Body of pancreas (tissue), 4 donors: ENCODE measurements at regions not wholly inside any gene's neighbourhood (a gene's known extent, or its start where the extent isn't known, plus 50 kb on each side); places are given as distances from the start of the nearest gene placed in this dataset.

Experiments
- ATAC-seq: fragments of 150-250 bp; one replicate; pipeline ENCODE4 v1.9.1; 2016
- DNase-seq, 4 donors: peaks; one replicate each; pipeline ENCODE4 v3.0.0-alpha.2; 2019
- H3K27ac ChIP-seq, 4 donors: fragments of 200-600 bp; sonication (generic); 1 replicate in 3 of 4; 2 replicates in 1 of 4; pipeline versions ENCODE4 v1.5.1 to v1.6.1; 2016 to 2019; ENCODE audit warnings: mild to moderate bottlenecking in 1 of 4, mixed read lengths in 1 of 4, moderate library complexity in 1 of 4
- H3K27me3 ChIP-seq, 2 donors: fragments of 200-600 bp; sonication (generic); one replicate each; pipeline ENCODE4 v1.6.0; 2016; ENCODE audit warnings: mild to moderate bottlenecking in 1 of 2
- H3K36me3 ChIP-seq, 2 donors: fragments of 200-600 bp; sonication (generic); replicated peaks in 1 of 2; 2 replicates each; pipeline ENCODE4 v1.5.1; 2016; ENCODE audit warnings: low read depth in 2 of 2; ENCODE audit not compliant: insufficient read depth in 1 of 2
- H3K4me1 ChIP-seq: fragments of 200-600 bp; sonication (generic); one replicate; pipeline ENCODE4 v1.6.0; 2016
- H3K4me3 ChIP-seq, 2 donors: fragments of 200-600 bp; sonication (generic); 1 replicate in 1 of 2; 2 replicates in 1 of 2; pipeline ENCODE4 v1.5.1; 2016 to 2019
- H3K9me3 ChIP-seq, 3 donors: fragments of 200-600 bp; sonication (generic); 1 replicate in 2 of 3; 2 replicates in 1 of 3; pipeline ENCODE4 v1.5.1; 2016
- POLR2A ChIP-seq, 3 donors: fragments of 450-650 bp; IDR thresholded peaks; one replicate each; pipeline ENCODE4 v1.6.1; 2016; ENCODE audit warnings: antibody characterized with exemption in 3 of 3, mild to moderate bottlenecking in 2 of 3
- WGBS, 2 donors: methylation state at CpG; one replicate each; pipeline ENCODE4 v1.1.5; 2017; 5-methylcytosine and 5-hydroxymethylcytosine counted together
- intact Hi-C: fragments of 100-400 bp; cut with DNase I; formaldehyde crosslinking; loops from one replicate; pipeline ENCODE4 v1.15.1; 2023
- TF ChIP-seq, protein P1 (sequence below), 7 experiments: fragments of 450-650 bp in 4 of 7; fragments of 200-600 bp in 3 of 7; sonication (generic) in 3 of 7; IDR thresholded peaks; one replicate each; pipeline ENCODE4 v1.5.1; 2016 to 2019; ENCODE audit warnings: antibody characterized with exemption in 7 of 7

DNA sequence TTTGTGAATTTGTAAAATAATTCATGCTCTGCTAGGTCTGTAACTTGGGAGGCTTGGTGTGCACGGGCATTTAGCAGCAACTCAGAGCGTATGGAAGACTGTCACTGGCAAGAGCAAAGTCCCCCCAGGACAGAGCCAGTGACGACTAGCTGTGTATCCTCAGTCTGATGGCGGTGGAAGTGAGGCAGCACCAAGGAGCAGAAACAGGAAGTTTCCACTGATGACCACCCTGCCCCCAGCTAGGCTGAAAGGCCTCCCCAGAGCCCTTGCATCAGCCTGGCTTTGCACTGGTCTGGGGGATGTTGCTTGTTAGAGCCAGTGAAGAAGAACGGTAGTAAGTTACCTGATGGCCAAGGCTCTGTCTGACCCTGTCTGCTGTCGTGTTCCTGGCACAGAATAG is 66.8 kb upstream of the ABL1 start:
- WGBS, 2 donors = 52 to 53% methylated on average over 5 to 6 of the region's 6 CpGs
- H3K27me3 ChIP-seq = no peaks in the 10 kb centered on the region
- no peak overlapping the region for H3K27ac ChIP-seq
- peak in 1 of 4 donors; percentile 22 for DNase-seq
- intact Hi-C loops = loop anchor here (5.0 to 10.0 kb wide), 2 partner anchors 94 to 167 kb away; partner anchors contain the start of gene FIBCD1
- no peak overlapping the region for H3K4me3 ChIP-seq
- H3K9me3 ChIP-seq = no peaks in the 10 kb centered on the region
- ATAC-seq = no peak
- TF ChIP-seq POLR2A (IDR thresholded peaks at IDR 0.05) = no peak
- no peaks in the 10 kb centered on the region for H3K36me3 ChIP-seq
- peaks cover 12% of the 10 kb centered on the region for H3K4me1 ChIP-seq

DNA sequence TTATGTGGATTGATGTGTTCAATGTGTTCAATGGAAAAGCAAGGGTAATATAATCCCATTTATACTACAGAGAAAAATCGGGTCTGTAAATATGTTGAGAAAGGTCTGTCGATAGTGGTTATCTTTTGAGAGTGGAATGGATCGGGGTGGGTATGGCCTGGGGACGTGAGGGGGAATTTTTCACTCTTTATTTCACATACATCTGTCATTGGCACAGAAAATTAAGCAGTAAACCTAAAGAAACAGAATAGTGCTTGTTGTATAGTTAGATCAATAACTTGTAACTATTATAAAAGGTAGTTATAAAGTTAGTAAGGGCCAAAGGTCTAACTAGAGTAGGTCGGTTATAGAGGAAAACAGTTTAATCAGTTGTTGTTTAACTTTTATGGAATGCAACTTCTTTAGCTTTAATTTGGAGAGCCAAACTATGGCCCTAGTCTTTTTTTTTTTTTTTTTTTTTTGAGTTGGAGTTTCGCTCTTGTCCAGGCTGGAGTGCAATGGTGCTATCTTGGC is 66.1 kb upstream of the ABL1 start:
- Histone ChIP-seq H3K4me1 (peaks cover 12% of the 10 kb centered on the region), H3K36me3 (no peaks in the 10 kb centered on the region), H3K27ac (no peak overlapping the region), H3K27me3 (no peaks in the 10 kb centered on the region), H3K9me3 (no peaks in the 10 kb centered on the region), H3K4me3 (no peak overlapping the region)
- TF ChIP-seq, protein P1, sequence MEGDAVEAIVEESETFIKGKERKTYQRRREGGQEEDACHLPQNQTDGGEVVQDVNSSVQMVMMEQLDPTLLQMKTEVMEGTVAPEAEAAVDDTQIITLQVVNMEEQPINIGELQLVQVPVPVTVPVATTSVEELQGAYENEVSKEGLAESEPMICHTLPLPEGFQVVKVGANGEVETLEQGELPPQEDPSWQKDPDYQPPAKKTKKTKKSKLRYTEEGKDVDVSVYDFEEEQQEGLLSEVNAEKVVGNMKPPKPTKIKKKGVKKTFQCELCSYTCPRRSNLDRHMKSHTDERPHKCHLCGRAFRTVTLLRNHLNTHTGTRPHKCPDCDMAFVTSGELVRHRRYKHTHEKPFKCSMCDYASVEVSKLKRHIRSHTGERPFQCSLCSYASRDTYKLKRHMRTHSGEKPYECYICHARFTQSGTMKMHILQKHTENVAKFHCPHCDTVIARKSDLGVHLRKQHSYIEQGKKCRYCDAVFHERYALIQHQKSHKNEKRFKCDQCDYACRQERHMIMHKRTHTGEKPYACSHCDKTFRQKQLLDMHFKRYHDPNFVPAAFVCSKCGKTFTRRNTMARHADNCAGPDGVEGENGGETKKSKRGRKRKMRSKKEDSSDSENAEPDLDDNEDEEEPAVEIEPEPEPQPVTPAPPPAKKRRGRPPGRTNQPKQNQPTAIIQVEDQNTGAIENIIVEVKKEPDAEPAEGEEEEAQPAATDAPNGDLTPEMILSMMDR (IDR thresholded peaks at IDR 0.05) = no peak
- TF ChIP-seq POLR2A (IDR thresholded peaks at IDR 0.05) = no peak
- WGBS, 2 donors = 25 to 29% methylated on average over 6 of the region's 6 CpGs
- intact Hi-C loops = loop anchor here (5.0 to 10.0 kb wide), 2 partner anchors 93 to 166 kb away; partner anchors contain the start of gene FIBCD1
- no peak for DNase-seq
- ATAC-seq = no peak

DNA sequence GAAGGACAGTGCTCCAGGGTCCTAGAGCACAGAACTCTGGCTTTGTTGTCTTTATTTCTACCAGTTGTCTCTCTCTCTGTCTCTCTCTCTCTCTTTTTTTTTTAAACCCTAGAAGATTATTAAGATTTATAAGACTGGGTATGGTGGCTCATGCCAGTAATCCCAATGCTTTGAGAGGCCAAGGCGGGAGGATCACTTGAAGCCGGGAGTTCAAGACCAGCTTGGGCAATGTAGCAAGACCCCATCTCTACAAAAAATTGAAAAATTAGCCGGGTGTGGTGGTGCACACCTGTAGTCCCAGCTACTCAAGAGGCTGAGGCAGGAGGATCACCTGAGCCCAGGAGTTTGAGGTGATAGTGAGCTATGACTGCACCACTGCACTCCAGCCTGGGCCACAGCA is 65.0 kb upstream of the ABL1 start:
- Histone ChIP-seq H3K9me3 (no peaks in the 10 kb centered on the region), H3K4me1 (peaks cover 12% of the 10 kb centered on the region), H3K4me3 (no peak overlapping the region), H3K27ac (no peak overlapping the region), H3K36me3 (no peaks in the 10 kb centered on the region), H3K27me3 (no peaks in the 10 kb centered on the region)
- intact Hi-C loops = no loop called here
- WGBS, 2 donors = 70 to 74% methylated on average over 3 of the region's 3 CpGs
- TF ChIP-seq POLR2A (IDR thresholded peaks at IDR 0.05) = no peak
- TF ChIP-seq, protein P1 (IDR thresholded peaks at IDR 0.05) = no peak
- DNase-seq = no peak
- no peak for ATAC-seq

DNA sequence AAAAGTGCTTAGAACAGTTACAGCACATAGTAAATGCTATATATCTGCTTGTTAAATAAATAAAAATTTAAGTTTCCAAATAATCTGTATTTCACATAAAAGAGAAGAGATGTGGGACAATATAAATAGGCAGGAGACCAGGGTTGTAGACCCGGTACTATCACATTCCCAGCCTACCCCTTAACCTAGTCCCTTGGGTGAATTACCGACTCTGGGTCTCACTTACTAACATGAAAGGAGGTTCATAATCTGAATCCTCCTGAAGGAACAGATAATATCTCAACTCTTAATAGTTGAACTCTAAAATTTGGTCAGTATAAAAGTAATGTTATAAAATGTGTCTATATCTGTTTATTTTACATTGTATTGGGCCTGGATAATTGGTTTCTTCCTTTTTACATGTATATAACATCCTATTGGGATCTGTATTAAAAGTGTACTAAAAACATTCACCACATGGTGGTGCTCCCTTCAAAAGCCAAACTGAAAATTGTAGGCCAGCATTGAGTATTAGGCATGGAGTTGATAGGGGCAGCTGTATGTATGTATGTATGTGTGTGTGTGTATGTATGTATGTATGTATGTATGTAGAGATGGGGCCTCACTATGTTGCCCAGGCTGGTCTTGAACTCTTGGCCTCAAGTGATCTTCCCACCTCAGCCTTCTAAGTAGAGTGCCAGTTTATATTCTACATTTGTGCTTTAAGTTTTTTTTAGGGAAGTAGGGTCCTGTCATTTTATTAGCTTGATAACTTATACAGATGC is 64.2 kb upstream of the ABL1 start:
- no peak overlapping the region for H3K27ac ChIP-seq
- TF ChIP-seq, protein P1 (IDR thresholded peaks at IDR 0.05) = peak; percentile 8 to 65 (median 60)
- no peak for TF ChIP-seq POLR2A (IDR thresholded peaks at IDR 0.05)
- no peaks in the 10 kb centered on the region for H3K9me3 ChIP-seq
- intact Hi-C loops = no loop called here
- H3K4me3 ChIP-seq = no peak overlapping the region
- ATAC-seq = peak; percentile 73
- peaks cover 12% of the 10 kb centered on the region for H3K4me1 ChIP-seq
- no peak for DNase-seq
- H3K36me3 ChIP-seq = no peaks in the 10 kb centered on the region
- 57 to 66% methylated on average over 2 of the region's 2 CpGs for WGBS, 2 donors
- H3K27me3 ChIP-seq = no peaks in the 10 kb centered on the region

DNA sequence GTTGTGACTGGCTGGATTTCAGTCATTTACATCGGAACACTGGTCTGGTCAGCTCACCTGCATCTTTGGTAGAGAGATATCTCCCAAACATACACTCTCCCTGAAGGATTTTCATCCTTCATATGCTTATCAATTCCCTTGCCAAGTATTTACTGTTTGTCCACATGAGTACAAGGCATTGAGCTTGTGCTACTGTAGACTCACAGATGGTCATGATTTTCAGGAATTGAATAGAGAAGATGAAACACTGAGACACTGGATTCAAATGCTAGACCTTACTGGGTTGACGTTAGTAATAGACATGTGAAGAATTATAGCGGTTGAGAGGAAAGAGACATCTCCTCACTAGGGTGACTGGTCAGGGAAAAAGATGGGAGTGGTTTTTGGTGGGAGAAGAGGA is 62.9 kb upstream of the ABL1 start:
- Histone ChIP-seq H3K36me3 (no peaks in the 10 kb centered on the region), H3K27ac (no peak overlapping the region), H3K4me3 (no peak overlapping the region), H3K9me3 (no peaks in the 10 kb centered on the region), H3K4me1 (peaks cover 12% of the 10 kb centered on the region), H3K27me3 (no peaks in the 10 kb centered on the region)
- no peak for TF ChIP-seq POLR2A (IDR thresholded peaks at IDR 0.05)
- TF ChIP-seq, protein P1 (IDR thresholded peaks at IDR 0.05) = no peak
- intact Hi-C loops = no loop called here
- WGBS, 2 donors = 79 to 86% methylated on average over 3 of the region's 3 CpGs
- no peak for ATAC-seq
- no peak for DNase-seq
